ENCODE measurements at regions not wholly inside any gene's neighbourhood (a gene's known extent, or its start where the extent isn't known, plus 50 kb on each side); places are given as distances from the start of the nearest gene placed in this dataset.

DNA sequence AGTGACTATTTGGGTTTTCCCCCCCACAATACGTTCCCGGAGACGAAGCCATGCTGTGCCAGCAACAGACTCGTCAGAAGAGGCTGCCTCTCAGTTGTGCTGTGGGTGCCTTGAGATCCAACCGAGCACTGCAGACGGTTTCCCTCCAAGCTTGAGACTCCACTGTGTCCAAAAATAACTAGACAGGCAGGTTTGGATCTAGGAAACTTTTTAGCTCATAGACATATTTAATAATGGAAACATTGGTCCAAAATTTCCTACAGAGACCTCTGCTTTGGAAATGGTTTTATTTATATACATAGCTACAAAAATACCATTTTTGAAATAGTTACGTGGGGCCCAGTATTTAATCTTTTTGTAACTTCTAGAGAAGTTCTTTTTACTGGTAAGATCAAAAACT is 63.1 kb upstream of the SPATS2L start:
- H3K27ac ChIP-seq (ENCODE audit: low read length): no peak overlapping the region
- no peak overlapping the region for H3K4me3 ChIP-seq (ENCODE audit: low read length)
- H4K20me1 ChIP-seq (ENCODE audit: insufficient read depth, low read length): no peaks in the 10 kb centered on the region
- H3F3A ChIP-seq (ENCODE audit: insufficient read depth, low read length): no peaks in the 10 kb centered on the region
- no peak overlapping the region for H2AFZ ChIP-seq (ENCODE audit: low read length)
- no peak overlapping the region for H3K9ac ChIP-seq (ENCODE audit: low read length)
- H3K9me3 ChIP-seq (replicated peaks; ENCODE audit: insufficient read depth, low read length): no peaks in the 10 kb centered on the region
- H3K79me2 ChIP-seq (ENCODE audit: low read length): no peaks in the 10 kb centered on the region
- TF ChIP-seq, protein P1, sequence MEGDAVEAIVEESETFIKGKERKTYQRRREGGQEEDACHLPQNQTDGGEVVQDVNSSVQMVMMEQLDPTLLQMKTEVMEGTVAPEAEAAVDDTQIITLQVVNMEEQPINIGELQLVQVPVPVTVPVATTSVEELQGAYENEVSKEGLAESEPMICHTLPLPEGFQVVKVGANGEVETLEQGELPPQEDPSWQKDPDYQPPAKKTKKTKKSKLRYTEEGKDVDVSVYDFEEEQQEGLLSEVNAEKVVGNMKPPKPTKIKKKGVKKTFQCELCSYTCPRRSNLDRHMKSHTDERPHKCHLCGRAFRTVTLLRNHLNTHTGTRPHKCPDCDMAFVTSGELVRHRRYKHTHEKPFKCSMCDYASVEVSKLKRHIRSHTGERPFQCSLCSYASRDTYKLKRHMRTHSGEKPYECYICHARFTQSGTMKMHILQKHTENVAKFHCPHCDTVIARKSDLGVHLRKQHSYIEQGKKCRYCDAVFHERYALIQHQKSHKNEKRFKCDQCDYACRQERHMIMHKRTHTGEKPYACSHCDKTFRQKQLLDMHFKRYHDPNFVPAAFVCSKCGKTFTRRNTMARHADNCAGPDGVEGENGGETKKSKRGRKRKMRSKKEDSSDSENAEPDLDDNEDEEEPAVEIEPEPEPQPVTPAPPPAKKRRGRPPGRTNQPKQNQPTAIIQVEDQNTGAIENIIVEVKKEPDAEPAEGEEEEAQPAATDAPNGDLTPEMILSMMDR (IDR thresholded peaks at IDR 0.05; ENCODE audit: low read length): no peak
- no peak for TF ChIP-seq EZH2phosphoT487 (IDR thresholded peaks at IDR 0.05; ENCODE audit: low read length)
- no peak for TF ChIP-seq EZH2 (optimal IDR thresholded peaks at IDR 0.05; ENCODE audit: low read depth, low read length)
- H3K4me1 ChIP-seq (ENCODE audit: low read length): no peaks in the 10 kb centered on the region
- H3K4me2 ChIP-seq (ENCODE audit: low read depth, low read length): no peak overlapping the region
- no peaks in the 10 kb centered on the region for H3K36me3 ChIP-seq (replicated peaks; ENCODE audit: insufficient read depth, low read length)
- DNase-seq: no peak
- no peaks in the 10 kb centered on the region for H3K9me2 ChIP-seq (replicated peaks; ENCODE audit: insufficient read depth, low read length)
- no peaks in the 10 kb centered on the region for H3K27me3 ChIP-seq (replicated peaks; ENCODE audit: insufficient read depth, low read length)

DNA sequence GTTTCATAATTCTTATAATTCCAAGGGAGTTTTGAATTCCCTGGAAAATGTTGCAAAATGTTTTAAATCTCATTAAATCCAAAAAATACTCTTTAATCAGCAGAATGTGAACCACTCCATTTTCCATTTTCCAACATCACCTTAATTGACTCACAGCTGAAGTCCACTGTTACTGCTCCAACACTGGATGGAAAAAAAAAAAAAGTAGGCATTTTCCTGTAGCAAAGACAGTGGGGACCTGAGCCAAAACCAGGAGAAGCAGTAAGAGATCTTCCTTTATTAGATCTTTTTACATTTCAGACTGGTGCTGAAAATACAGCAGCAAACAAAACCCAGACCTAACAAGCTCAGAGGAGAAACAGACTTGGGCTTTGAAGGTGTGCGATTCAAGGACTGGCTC is 62.4 kb upstream of the SPATS2L start:
- no peaks in the 10 kb centered on the region for H3K27me3 ChIP-seq (replicated peaks; ENCODE audit: insufficient read depth, low read length)
- H3K4me3 ChIP-seq (ENCODE audit: low read length): no peak overlapping the region
- no peak for DNase-seq
- H4K20me1 ChIP-seq (ENCODE audit: insufficient read depth, low read length): no peaks in the 10 kb centered on the region
- H3K9me2 ChIP-seq (replicated peaks; ENCODE audit: insufficient read depth, low read length): no peaks in the 10 kb centered on the region
- no peak overlapping the region for H3K4me2 ChIP-seq (ENCODE audit: low read depth, low read length)
- TF ChIP-seq EZH2 (optimal IDR thresholded peaks at IDR 0.05; ENCODE audit: low read depth, low read length) (no peak), EZH2phosphoT487 (IDR thresholded peaks at IDR 0.05; ENCODE audit: low read length) (no peak)
- TF ChIP-seq, protein P1 (IDR thresholded peaks at IDR 0.05; ENCODE audit: low read length): no peak
- H3K9ac ChIP-seq (ENCODE audit: low read length): no peak overlapping the region
- no peaks in the 10 kb centered on the region for H3K4me1 ChIP-seq (ENCODE audit: low read length)
- no peaks in the 10 kb centered on the region for H3K36me3 ChIP-seq (replicated peaks; ENCODE audit: insufficient read depth, low read length)
- no peaks in the 10 kb centered on the region for H3K9me3 ChIP-seq (replicated peaks; ENCODE audit: insufficient read depth, low read length)
- H3K79me2 ChIP-seq (ENCODE audit: low read length): no peaks in the 10 kb centered on the region
- H3F3A ChIP-seq (ENCODE audit: insufficient read depth, low read length): no peaks in the 10 kb centered on the region
- no peak overlapping the region for H2AFZ ChIP-seq (ENCODE audit: low read length)
- no peak overlapping the region for H3K27ac ChIP-seq (ENCODE audit: low read length)

DNA sequence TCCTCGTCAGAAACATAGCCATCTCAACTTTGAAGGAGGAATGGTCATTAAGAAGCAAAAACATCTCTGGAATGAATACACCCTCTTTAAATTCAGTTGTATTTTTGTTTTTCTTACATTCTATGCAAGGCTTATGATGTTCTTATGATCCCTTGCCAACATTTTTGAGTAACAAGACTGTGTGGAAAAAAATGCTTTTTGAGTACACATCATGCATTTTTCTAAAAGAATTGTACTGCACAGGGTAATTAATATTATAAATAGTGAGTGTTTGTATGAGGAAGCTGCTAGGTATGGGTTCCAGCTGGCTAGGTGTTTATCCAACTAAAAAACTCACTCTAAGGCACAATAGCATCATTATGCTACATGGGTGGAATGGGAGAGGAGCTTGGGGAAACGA is 59.0 kb upstream of the SPATS2L start:
- H3K27me3 ChIP-seq (replicated peaks; ENCODE audit: insufficient read depth, low read length): no peaks in the 10 kb centered on the region
- H3K27ac ChIP-seq (ENCODE audit: low read length): no peak overlapping the region
- no peak for DNase-seq
- H3K79me2 ChIP-seq (ENCODE audit: low read length): no peaks in the 10 kb centered on the region
- H3K9ac ChIP-seq (ENCODE audit: low read length): no peak overlapping the region
- H3K9me2 ChIP-seq (replicated peaks; ENCODE audit: insufficient read depth, low read length): no peaks in the 10 kb centered on the region
- no peak overlapping the region for H3K4me2 ChIP-seq (ENCODE audit: low read depth, low read length)
- H3F3A ChIP-seq (ENCODE audit: insufficient read depth, low read length): no peaks in the 10 kb centered on the region
- H4K20me1 ChIP-seq (ENCODE audit: insufficient read depth, low read length): no peaks in the 10 kb centered on the region
- no peak overlapping the region for H3K4me3 ChIP-seq (ENCODE audit: low read length)
- no peaks in the 10 kb centered on the region for H3K9me3 ChIP-seq (replicated peaks; ENCODE audit: insufficient read depth, low read length)
- no peak for TF ChIP-seq EZH2phosphoT487 (IDR thresholded peaks at IDR 0.05; ENCODE audit: low read length)
- no peak for TF ChIP-seq EZH2 (optimal IDR thresholded peaks at IDR 0.05; ENCODE audit: low read depth, low read length)
- TF ChIP-seq, protein P1 (IDR thresholded peaks at IDR 0.05; ENCODE audit: low read length): no peak
- H2AFZ ChIP-seq (ENCODE audit: low read length): no peak overlapping the region
- H3K4me1 ChIP-seq (ENCODE audit: low read length): no peaks in the 10 kb centered on the region
- no peaks in the 10 kb centered on the region for H3K36me3 ChIP-seq (replicated peaks; ENCODE audit: insufficient read depth, low read length)
